ENCODE measurements at regions not wholly inside any gene's neighbourhood (a gene's known extent, or its start where the extent isn't known, plus 50 kb on each side); places are given as distances from the start of the nearest gene placed in this dataset.

DNA sequence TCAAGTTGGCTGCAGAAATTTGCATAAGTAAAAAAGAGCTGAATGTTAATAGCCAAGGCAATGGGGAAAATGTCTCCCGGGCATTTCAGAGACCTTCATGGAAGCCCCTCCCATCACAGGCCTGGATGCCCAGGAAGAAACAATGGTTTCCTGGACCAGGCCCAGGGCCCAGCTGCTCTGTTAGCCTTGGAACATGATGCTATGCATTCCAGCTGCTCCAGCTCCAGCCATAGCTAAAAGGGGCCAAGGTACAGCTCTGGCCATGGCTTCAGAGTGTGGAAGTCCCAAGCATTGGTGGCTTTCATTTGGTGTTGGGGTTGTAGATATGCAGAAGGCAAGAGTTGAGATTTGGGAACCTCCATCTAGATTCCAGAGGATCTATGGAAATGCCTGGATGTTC is 508.3 kb downstream of the SPRY1 start:
- DNase-seq (ENCODE audit: low read depth, low spot score), result no peak
- POLR2A ChIA-PET, result no interaction called here
- CTCF ChIA-PET, result no interaction called here
- TF ChIP-seq, protein P1, sequence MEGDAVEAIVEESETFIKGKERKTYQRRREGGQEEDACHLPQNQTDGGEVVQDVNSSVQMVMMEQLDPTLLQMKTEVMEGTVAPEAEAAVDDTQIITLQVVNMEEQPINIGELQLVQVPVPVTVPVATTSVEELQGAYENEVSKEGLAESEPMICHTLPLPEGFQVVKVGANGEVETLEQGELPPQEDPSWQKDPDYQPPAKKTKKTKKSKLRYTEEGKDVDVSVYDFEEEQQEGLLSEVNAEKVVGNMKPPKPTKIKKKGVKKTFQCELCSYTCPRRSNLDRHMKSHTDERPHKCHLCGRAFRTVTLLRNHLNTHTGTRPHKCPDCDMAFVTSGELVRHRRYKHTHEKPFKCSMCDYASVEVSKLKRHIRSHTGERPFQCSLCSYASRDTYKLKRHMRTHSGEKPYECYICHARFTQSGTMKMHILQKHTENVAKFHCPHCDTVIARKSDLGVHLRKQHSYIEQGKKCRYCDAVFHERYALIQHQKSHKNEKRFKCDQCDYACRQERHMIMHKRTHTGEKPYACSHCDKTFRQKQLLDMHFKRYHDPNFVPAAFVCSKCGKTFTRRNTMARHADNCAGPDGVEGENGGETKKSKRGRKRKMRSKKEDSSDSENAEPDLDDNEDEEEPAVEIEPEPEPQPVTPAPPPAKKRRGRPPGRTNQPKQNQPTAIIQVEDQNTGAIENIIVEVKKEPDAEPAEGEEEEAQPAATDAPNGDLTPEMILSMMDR (IDR thresholded peaks at IDR 0.05; ENCODE audit: insufficient read depth, low read length, missing control alignments), result no peak
- no peak overlapping the region for H3K4me3 ChIP-seq (ENCODE audit: low read depth, low read length)

DNA sequence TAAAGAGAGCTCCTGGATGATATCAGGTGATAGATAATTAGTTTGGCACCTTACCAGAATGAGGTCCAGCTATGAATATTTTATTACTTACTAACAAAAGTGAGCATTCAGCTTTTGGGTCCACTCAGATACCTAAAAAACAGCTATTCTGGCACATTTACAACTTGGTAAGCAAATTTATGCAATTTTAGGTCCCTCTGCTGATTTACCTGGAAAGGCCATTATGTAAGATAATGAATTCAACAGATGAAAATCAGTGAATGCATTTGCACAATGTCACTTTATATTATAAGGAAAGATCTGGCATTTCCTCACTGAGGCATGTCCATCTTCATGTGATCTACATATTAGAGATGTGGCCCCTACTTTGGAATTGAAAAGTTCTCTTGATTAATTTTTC is 517.0 kb downstream of the SPRY1 start:
- no peak overlapping the region for H3K4me3 ChIP-seq (ENCODE audit: low read depth, low read length)
- DNase-seq (ENCODE audit: low read depth, low spot score), result no peak
- TF ChIP-seq, protein P1 (IDR thresholded peaks at IDR 0.05; ENCODE audit: insufficient read depth, low read length, missing control alignments), result no peak
- ChIA-PET POLR2A (no interaction called here), CTCF (interaction anchor here (1.2 kb wide), 1 partner anchor 13 kb away, joined by 3 read pairs; no protein-coding TSS in a partner anchor)

DNA sequence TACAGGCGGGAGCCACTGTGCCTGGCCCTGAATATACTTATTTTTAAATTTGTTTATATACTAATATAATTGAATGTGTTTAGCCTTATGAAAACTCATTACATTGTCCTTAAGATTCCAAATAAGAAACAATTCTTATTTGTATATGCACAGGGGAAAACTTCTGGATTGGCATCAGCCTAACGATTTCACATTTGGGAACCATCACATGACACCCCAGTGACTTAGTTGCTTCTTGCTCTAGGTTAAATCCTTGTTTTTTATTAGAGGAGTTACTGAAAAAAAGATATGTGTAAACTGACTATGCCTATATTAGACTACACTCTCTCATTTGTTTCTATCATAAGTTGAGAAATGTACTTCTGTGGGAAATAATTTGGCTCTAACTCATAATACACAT is 520.2 kb downstream of the SPRY1 start:
- DNase-seq (ENCODE audit: low read depth, low spot score), result no peak
- POLR2A ChIA-PET, result no interaction called here
- H3K4me3 ChIP-seq (ENCODE audit: low read depth, low read length), result no peak overlapping the region
- TF ChIP-seq, protein P1 (IDR thresholded peaks at IDR 0.05; ENCODE audit: insufficient read depth, low read length, missing control alignments), result no peak
- CTCF ChIA-PET, result no interaction called here

DNA sequence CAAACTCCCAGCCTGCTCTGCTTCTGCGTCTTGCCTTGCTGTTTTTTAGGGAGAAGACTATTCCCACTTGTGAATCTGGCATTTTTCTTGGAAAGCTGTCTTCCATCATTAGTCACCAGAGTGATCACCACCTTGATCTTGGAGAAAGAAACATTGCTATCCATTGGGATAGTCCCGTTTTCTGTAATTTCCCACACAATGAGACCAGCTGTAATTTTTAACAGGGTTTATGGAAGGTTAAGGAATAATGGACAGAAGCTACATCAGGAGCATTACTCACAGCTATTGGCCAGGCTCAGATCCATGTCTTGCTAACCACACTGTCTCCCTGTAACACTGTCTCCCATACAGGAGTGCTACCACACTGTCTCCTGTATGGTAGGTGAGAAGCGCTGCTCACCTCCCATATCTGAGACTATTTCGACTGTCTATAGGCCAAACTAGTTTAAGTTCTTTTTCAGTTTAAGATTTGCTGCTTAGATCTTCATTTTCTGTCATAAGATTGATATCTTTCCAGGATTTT is 523.0 kb downstream of the SPRY1 start:
- no peak overlapping the region for H3K4me3 ChIP-seq (ENCODE audit: low read depth, low read length)
- DNase-seq (ENCODE audit: low read depth, low spot score), result no peak
- ChIA-PET CTCF (no interaction called here), POLR2A (no interaction called here)
- TF ChIP-seq, protein P1 (IDR thresholded peaks at IDR 0.05; ENCODE audit: insufficient read depth, low read length, missing control alignments), result no peak

DNA sequence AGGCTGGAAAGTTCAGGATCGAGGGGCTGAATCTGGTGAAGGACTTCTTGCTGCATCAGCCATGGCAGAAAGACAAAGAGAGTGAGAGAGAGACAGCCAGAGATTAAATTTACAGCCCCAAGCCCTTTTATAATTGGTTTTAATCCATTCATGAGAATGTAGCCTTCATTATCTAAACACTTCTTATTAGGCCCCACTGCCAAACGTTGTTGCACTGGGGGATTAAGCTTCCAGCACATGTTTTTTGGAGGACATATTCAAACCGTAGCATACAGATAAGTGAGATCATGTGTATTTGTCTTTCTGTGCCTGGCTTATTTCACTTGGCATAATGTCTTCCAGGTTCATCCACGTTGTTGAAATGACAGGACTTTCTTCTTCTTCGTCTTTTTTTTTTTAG is 524.7 kb downstream of the SPRY1 start:
- POLR2A ChIA-PET, result no interaction called here
- no peak for DNase-seq (ENCODE audit: low read depth, low spot score)
- CTCF ChIA-PET, result no interaction called here
- TF ChIP-seq, protein P1 (IDR thresholded peaks at IDR 0.05; ENCODE audit: insufficient read depth, low read length, missing control alignments), result no peak
- no peak overlapping the region for H3K4me3 ChIP-seq (ENCODE audit: low read depth, low read length)

DNA sequence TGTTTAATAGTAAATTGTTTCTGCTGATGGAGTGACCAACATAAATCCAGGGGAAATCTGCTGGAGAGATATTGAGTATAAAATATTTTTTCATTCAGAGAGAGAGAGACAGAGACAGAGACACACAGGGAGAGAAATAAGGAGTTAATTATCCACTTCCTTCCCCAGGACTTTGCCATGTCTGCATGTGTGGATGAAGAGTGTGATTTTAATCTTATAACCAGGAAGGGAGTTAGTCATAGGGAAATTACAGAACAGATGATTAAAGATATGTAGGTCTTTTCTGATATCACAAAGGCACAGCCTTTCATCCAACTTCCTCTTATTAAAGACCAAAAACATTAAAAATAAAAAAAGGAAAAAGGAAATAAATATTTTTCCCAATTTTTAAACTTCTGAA is 526.3 kb downstream of the SPRY1 start:
- POLR2A ChIA-PET, result no interaction called here
- CTCF ChIA-PET, result no interaction called here
- no peak for DNase-seq (ENCODE audit: low read depth, low spot score)
- TF ChIP-seq, protein P1 (IDR thresholded peaks at IDR 0.05; ENCODE audit: insufficient read depth, low read length, missing control alignments), result no peak
- no peak overlapping the region for H3K4me3 ChIP-seq (ENCODE audit: low read depth, low read length)
